DND-41 (cell line): ENCODE measurements at regions not wholly inside any gene's neighbourhood (a gene's known extent, or its start where the extent isn't known, plus 50 kb on each side); places are given as distances from the start of the nearest gene placed in this dataset.

Experiments
- EZH2 ChIP-seq: IDR thresholded peaks from 3 replicates; pipeline ENCODE4 v1.6.1; 2012; ENCODE audit warnings: borderline replicate concordance, low read depth, mild to moderate bottlenecking, moderate library complexity, low read length, inconsistent platforms; ENCODE audit not compliant: severe bottlenecking
- TF ChIP-seq, protein P1 (sequence below): IDR thresholded peaks from 2 replicates; pipeline ENCODE4 v1.5.1; 2012; ENCODE audit warnings: borderline replicate concordance, low read length, moderate library complexity, mild to moderate bottlenecking; ENCODE audit not compliant: poor library complexity, severe bottlenecking; ENCODE audit errors: extremely low read depth

GRCh38 chr20:55283889-55284288 lies 721.4 kb downstream of the CBLN4 start:
- TF ChIP-seq, protein P1, sequence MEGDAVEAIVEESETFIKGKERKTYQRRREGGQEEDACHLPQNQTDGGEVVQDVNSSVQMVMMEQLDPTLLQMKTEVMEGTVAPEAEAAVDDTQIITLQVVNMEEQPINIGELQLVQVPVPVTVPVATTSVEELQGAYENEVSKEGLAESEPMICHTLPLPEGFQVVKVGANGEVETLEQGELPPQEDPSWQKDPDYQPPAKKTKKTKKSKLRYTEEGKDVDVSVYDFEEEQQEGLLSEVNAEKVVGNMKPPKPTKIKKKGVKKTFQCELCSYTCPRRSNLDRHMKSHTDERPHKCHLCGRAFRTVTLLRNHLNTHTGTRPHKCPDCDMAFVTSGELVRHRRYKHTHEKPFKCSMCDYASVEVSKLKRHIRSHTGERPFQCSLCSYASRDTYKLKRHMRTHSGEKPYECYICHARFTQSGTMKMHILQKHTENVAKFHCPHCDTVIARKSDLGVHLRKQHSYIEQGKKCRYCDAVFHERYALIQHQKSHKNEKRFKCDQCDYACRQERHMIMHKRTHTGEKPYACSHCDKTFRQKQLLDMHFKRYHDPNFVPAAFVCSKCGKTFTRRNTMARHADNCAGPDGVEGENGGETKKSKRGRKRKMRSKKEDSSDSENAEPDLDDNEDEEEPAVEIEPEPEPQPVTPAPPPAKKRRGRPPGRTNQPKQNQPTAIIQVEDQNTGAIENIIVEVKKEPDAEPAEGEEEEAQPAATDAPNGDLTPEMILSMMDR = no peak
- TF ChIP-seq EZH2 = no peak
